PC-9 (cell line): ENCODE measurements at regions not wholly inside any gene's neighbourhood (a gene's known extent, or its start where the extent isn't known, plus 50 kb on each side); places are given as distances from the start of the nearest gene placed in this dataset.

ENCODE experiments used
- BruUV-seq: library from RNA; stranded (reverse); fragments of 400-500 nt; replicated peaks from 2 replicates; lab custom pipeline; 2021; lab: Mats Ljungman, UMichigan
- CTCF ChIA-PET: fragments of 300-600 bp; sonication (Branson Sonifier 250); formaldehyde crosslinking; loops from one replicate; lab custom pipeline; 2022; ENCODE audit warnings: antibody characterized with exemption; lab: Charles Lee
- POLR2A ChIA-PET: fragments of 300-600 bp; sonication (Branson Sonifier 250); formaldehyde crosslinking; loops from one replicate; lab custom pipeline; 2022; ENCODE audit warnings: antibody characterized with exemption; ENCODE audit not compliant: unreplicated experiment; lab: Charles Lee
- DNase-seq, 2 experiments: peaks; one replicate each; pipeline versions ENCODE4 v3.0.0 to v3.0.0-alpha.2; 2015 to 2022; ENCODE audit warnings: mixed read lengths in 1 of 2
- H2AFZ ChIP-seq: fragments of 200-600 bp; sonication (generic); 2 replicates; pipeline ENCODE4 v1.8.1; 2017; ENCODE audit warnings: antibody characterized with exemption
- H3F3A ChIP-seq: fragments of 200-600 bp; sonication (generic); 2 replicates; pipeline ENCODE4 v1.8.1; 2017; ENCODE audit warnings: antibody characterized with exemption, mild to moderate bottlenecking, low read depth; ENCODE audit not compliant: insufficient read depth
- H3K27ac ChIP-seq: fragments of 200-600 bp; sonication (generic); 2 replicates; pipeline ENCODE4 v1.6.1; 2016; ENCODE audit warnings: mixed run types
- H3K27me3 ChIP-seq: fragments of 200-600 bp; sonication (generic); 2 replicates; pipeline ENCODE4 v1.6.1; 2016; ENCODE audit warnings: low read depth, mixed run types; ENCODE audit not compliant: insufficient read depth
- H3K36me3 ChIP-seq: fragments of 200-600 bp; sonication (generic); 2 replicates; pipeline ENCODE4 v1.6.1; 2016; ENCODE audit warnings: low read depth, mixed run types
- H3K4me1 ChIP-seq: fragments of 200-600 bp; sonication (generic); replicated peaks from 2 replicates; pipeline ENCODE4 v1.6.1; 2016; ENCODE audit warnings: mixed run types; ENCODE audit not compliant: insufficient read depth
- H3K4me2 ChIP-seq: fragments of 200-600 bp; sonication (generic); 2 replicates; pipeline ENCODE4 v1.6.1; 2017; ENCODE audit warnings: mixed run types
- H3K4me3 ChIP-seq: fragments of 200-600 bp; sonication (generic); 2 replicates; pipeline ENCODE4 v1.6.1; 2016; ENCODE audit warnings: mixed run types
- H3K79me2 ChIP-seq: fragments of 200-600 bp; sonication (generic); 2 replicates; pipeline ENCODE4 v1.6.1; 2017; ENCODE audit warnings: low read depth, mixed run types
- H3K9me2 ChIP-seq: fragments of 200-600 bp; sonication (generic); 2 replicates; pipeline ENCODE4 v1.8.1; 2017; ENCODE audit warnings: mild to moderate bottlenecking; ENCODE audit not compliant: insufficient read depth
- H3K9me3 ChIP-seq: fragments of 200-600 bp; sonication (generic); 2 replicates; pipeline ENCODE4 v1.8.1; 2016; ENCODE audit warnings: low read depth; ENCODE audit not compliant: insufficient read depth
- H4K20me1 ChIP-seq: fragments of 200-600 bp; sonication (generic); 2 replicates; pipeline ENCODE4 v1.8.1; 2017; ENCODE audit not compliant: insufficient read depth
- CTCF ChIP-seq: fragments of 200-600 bp; sonication (generic); conservative IDR thresholded peaks from 2 replicates; pipeline ENCODE4 v1.6.1; 2017; ENCODE audit warnings: mixed run types, antibody characterized with exemption, mild to moderate bottlenecking, moderate library complexity
- EZH2 ChIP-seq: fragments of 200-600 bp; sonication (generic); IDR thresholded peaks from 2 replicates; pipeline ENCODE4 v1.8.0; 2017; ENCODE audit warnings: antibody characterized with exemption, low read depth
- intact Hi-C: fragments of 100-400 bp; cut with micrococcal nuclease; formaldehyde crosslinking; loops from one replicate; pipeline ENCODE4 v1.10.0; 2022; ENCODE audit not compliant: unreplicated experiment

GRCh38 chr16:50442221-50442620 lies 73.4 kb upstream of the BRD7 start:
- Histone ChIP-seq H3F3A (peaks cover 4% of the 10 kb centered on the region; the same call in 1 of the 2 replicates), H4K20me1 (no peaks in the 10 kb centered on the region), H3K4me3 (no peak overlapping the region), H3K4me2 (no peak overlapping the region), H3K27me3 (no peaks in the 10 kb centered on the region), H2AFZ (no peak overlapping the region), H3K4me1 (no peaks in the 10 kb centered on the region), H3K9me3 (peaks cover 6% of the 10 kb centered on the region; the same call in 1 of the 2 replicates), H3K9me2 (no peaks in the 10 kb centered on the region), H3K27ac (no peak overlapping the region), H3K79me2 (no peaks in the 10 kb centered on the region), H3K36me3 (no peaks in the 10 kb centered on the region)
- ChIA-PET POLR2A (no interaction called here), CTCF (no interaction called here)
- TF ChIP-seq CTCF: no peak
- TF ChIP-seq EZH2: no peak
- BruUV-seq: no TSS peak
- intact Hi-C loops: no loop called here
- no peak for DNase-seq

DNA sequence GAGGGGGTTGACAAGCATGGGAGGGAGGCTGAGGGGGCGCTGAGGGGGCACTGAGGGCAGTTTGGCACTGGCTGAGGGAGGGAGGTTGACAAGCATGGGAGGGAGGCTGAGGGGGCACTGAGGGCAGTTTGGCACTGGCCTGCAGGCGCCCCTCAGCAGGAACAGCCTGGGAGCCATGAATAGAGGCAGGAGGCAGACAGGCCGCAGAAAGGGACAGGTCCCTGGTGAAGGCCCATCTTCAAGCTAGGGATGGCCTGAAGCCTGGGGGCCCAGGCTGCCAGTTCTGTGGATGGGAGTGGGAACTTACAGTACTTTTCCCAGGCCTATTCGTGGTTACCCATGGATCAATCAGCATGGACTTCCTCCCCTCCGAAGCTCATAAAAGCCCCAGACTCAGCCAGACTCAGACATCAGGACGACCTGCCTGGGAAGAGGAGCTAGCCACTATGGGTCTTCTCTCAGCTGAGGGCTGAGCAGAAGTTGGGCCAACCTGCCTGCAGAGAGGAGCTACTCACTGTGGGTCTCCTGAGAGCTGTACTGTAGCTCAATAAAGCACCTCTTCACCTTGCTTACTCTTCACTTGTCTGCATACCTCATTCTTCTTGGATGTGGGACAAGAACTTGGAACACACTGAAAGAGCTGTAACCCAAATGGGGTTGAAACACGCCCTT lies 72.8 kb upstream of the BRD7 start:
- intact Hi-C loops: no loop called here

DNA sequence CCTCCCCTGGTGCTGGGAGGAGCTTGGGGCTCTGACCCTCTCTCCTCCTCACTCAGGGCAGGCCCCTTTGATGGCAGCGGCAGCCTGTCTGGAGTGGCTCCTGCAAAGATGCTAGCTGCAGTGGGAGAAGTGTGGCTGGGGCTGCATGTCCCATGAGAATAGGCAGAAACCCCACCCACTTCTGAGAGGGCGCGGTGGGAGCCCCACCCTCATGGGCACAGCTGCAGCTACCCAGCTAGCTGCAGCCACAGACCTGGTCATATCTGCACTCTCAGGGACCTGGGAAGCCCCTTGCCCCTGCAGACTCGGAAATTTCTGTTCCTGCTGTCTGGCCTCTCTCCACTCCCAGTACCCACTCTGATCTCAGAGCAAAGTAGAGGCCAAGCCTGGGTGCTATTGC lies 72.2 kb upstream of the BRD7 start:
- TF ChIP-seq CTCF (no peak), EZH2 (no peak)
- no peaks in the 10 kb centered on the region for H3K9me2 ChIP-seq
- H2AFZ ChIP-seq: no peak overlapping the region
- no peaks in the 10 kb centered on the region for H3K4me1 ChIP-seq
- no peaks in the 10 kb centered on the region for H4K20me1 ChIP-seq
- no peak for DNase-seq
- H3K79me2 ChIP-seq: no peaks in the 10 kb centered on the region
- H3K36me3 ChIP-seq: no peaks in the 10 kb centered on the region
- no peak overlapping the region for H3K4me2 ChIP-seq
- no peaks in the 10 kb centered on the region for H3K27me3 ChIP-seq
- intact Hi-C loops: no loop called here
- ChIA-PET CTCF (no interaction called here), POLR2A (no interaction called here)
- H3K9me3 ChIP-seq: peaks cover 6% of the 10 kb centered on the region; the same call in 1 of the 2 replicates
- no TSS peak for BruUV-seq
- H3K4me3 ChIP-seq: no peak overlapping the region
- H3K27ac ChIP-seq: no peak overlapping the region
- H3F3A ChIP-seq: peaks cover 4% of the 10 kb centered on the region; the same call in 1 of the 2 replicates

More for the DNA sequence above, 72.8 kb upstream of the BRD7 start:
- Histone ChIP-seq H3K27ac (no peak overlapping the region), H3K4me1 (no peaks in the 10 kb centered on the region), H3K9me3 (peaks cover 6% of the 10 kb centered on the region; the same call in 1 of the 2 replicates), H3K36me3 (no peaks in the 10 kb centered on the region), H3K4me3 (no peak overlapping the region), H3K4me2 (no peak overlapping the region), H3K79me2 (no peaks in the 10 kb centered on the region), H4K20me1 (no peaks in the 10 kb centered on the region), H3K27me3 (no peaks in the 10 kb centered on the region), H3K9me2 (no peaks in the 10 kb centered on the region), H3F3A (peaks cover 4% of the 10 kb centered on the region; the same call in 1 of the 2 replicates), H2AFZ (no peak overlapping the region)
- POLR2A ChIA-PET: no interaction called here
- BruUV-seq: no TSS peak
- CTCF ChIA-PET: no interaction called here
- DNase-seq: no peak
- TF ChIP-seq CTCF: no peak
- no peak for TF ChIP-seq EZH2
